HG03521 (cell line): ENCODE measurements at regions not wholly inside any gene's neighbourhood (a gene's known extent, or its start where the extent isn't known, plus 50 kb on each side); places are given as distances from the start of the nearest gene placed in this dataset.
"Not testable (repeated sequence)": the region's sequence is repeated elsewhere in the genome, so short reads cannot be mapped to it uniquely, and the experiment has no call there.

ENCODE experiments used
- ATAC-seq: cut with Tn5 transposase; IDR thresholded peaks from one replicate; pipeline ENCODE4 v1.9.1; 2021; ENCODE audit warnings: mild to moderate bottlenecking, moderate library complexity; ENCODE audit not compliant: unreplicated experiment

DNA sequence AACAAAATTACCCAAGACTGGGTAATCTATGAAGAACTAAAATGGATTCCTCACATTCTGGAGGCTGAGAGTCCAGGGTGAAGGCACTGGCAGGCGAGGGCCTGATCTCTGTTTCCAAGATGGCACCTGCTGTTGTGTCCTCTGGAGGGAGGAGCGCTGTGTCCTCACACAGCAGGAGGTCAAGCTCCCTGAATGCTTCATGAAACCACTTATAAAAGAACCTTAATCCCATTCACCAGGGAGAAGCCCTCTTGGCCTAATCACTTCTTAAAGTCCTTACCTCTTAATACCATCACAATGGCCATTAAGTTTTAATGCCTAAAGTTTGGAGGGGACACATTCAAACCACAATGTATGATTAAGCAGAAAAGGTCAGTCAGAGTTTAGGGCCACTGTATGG, 172.4 kb downstream of the EMP1 start:
- ATAC-seq, result no peak

DNA sequence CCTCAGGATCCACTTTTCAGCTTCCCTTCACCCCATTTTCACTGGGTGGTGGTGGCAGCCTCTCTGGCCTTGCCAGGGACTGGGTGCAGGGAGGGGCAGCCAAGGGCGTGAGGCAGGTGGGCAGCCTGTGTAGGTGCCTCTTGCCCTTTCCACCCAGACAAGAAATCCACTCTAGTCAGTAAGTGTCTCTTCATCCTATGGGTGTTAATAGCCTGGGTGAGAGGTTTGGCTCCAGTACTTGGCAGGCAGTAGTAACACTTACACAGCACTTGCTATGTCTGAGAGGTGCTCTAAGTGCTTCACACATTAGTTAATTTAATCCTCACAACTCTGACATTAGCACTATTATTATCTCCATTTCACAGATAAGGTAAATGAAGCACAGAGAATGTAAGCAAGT, 171.9 kb downstream of the EMP1 start:
- ATAC-seq, result no peak

- no peak for ATAC-seq
Observed at GRCh38 chr12:13367973-13368372, 171.4 kb downstream of the EMP1 start.

GRCh38 chr12:13365748-13366366, 169.3 kb downstream of the EMP1 start:
- no peak for ATAC-seq

DNA sequence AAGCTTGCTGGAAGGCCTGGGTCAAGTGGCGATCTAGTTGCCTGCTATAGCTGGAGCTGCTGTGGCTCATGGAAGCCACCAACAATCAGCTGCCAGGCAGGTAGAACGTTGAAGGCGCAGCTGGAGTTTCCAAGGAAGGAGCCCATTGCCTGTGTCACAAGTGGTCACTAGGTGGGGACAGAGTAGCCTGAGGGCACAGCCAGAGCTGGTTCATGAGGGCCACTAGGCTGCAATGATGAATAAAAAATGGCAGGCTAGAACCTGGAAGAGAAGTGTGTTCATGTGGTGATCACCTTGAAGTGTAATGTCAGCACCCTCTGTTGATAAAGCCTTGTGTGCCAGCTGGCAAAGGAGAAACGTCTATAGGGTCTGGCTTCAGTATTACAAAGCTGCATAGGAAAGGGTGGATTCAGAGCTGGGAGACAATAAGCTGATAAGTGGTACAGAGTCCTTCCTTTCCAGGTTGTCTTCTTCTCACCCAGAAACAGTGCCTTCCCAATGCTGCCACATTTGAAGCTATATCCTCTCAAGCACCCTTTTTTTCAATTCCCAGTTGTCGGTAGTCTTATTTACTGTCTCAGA, 165.8 kb downstream of the EMP1 start:
- peak; percentile 87 for ATAC-seq

- no peak for ATAC-seq
Observed at GRCh38 chr12:13359636-13360035, 163.1 kb downstream of the EMP1 start.

DNA sequence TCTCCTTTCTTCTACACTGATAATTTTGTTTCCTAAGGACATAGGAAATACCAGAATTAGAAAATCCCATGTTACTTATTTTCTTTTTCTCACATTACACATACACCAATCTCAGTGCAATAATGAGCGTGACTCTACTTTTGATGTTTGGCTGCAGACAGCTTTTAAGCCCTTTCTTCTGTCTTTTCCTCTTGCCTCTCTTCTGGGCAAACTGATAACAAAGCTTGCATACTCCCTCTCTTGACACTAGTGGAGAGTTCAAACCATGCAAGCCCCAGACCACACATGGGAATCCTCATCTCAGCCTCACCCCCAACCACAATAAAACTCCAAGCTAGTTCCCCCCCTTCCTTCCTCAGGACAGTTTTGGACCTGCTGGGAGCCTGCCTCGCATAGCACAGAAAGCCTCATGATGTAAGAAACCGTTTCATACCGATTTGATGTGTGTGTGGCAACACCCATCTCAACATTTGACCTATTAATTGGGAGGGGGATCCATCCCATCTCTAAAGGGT, 161.9 kb downstream of the EMP1 start:
- ATAC-seq, result no peak

GRCh38 chr12:13350946-13351345, 154.4 kb downstream of the EMP1 start:
- ATAC-seq, result no peak

GRCh38 chr12:13350381-13350780, 153.9 kb downstream of the EMP1 start:
- ATAC-seq, result no peak

DNA sequence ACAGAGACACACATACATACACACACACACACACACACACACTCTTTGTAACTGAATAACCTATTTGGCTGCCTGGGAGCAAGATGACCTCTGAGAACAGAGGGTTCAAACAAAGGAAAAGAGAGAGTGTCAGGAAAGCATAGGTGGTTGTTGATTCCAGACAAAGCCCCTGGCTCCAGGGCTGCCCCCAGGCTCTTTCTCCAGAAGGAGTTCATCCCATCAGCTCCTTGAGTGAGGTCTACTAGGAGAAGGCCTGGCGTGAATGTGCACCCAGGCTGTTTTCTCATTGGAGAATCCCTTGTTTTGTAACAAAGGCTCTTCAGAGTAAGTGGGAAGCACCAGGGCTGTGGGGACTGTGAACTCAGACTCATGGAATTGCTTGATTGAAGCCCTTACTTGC, 151.9 kb downstream of the EMP1 start:
- ATAC-seq, result no peak

- ATAC-seq, result no peak
Observed at GRCh38 chr12:13347241-13348043, 150.9 kb downstream of the EMP1 start.

DNA sequence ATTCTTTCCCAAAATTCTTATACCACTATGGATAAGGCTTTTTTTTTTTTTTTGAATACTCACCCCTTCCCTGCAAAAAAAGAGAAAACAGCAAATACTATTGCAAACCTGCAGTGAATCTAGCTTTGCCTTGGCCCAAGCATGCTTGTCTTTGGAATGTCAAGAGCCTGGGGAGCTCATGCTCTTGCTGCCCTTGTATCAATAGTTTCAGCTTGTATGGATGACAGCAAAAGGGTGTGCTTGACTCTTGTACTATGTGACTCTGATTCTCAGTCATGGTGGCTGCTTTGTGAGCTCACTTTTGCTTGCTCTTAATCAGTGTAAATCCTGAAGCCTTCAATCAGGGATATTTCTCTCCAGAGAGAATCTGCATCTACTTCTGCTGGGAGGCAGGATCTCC, 149.2 kb downstream of the EMP1 start:
- no peak for ATAC-seq

GRCh38 chr12:13343375-13343774, 146.8 kb downstream of the EMP1 start:
- no peak for ATAC-seq

DNA sequence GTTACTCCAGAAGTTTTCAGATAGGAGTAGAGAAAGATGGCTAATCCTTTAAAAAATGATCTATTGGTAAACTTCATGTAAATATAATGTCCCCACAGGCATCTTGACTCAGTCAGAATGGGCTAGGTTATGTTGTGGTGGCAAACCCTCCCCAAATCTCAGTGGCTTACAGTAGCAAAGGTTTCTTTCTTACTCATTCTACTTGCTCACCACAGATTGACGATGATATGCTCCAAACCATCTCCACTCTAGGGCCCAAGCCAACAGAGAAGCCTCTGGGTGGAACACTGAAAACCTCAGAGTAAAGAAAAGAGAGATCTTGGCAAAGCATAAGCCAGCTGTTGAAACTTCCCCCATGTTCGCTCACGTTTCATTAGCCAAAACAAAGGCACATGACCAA, 146.4 kb downstream of the EMP1 start:
- no peak for ATAC-seq

DNA sequence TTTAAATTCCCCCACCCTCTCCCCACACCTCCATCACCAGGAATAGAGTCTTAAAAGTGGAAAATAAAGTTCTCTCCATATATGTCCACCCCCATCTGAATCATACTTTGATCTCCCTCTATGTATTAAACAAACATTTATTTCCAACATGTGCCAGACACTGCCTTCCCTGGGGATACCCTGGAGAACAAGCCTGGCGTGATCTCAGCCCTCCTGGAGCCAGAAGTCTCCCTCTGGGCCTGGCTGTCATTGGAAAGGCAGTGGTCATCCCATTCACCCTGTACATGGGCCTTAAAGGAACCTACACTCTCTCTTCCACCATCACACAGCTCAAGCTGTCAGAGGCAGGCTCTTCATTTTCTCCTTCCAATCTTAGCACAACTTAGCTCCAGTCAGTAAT, 143.6 kb downstream of the EMP1 start:
- no peak for ATAC-seq

- ATAC-seq, result no peak
Observed at GRCh38 chr12:13339538-13339937, 143.0 kb downstream of the EMP1 start.

GRCh38 chr12:13339091-13339490, 142.6 kb downstream of the EMP1 start:
- ATAC-seq, result no peak

DNA sequence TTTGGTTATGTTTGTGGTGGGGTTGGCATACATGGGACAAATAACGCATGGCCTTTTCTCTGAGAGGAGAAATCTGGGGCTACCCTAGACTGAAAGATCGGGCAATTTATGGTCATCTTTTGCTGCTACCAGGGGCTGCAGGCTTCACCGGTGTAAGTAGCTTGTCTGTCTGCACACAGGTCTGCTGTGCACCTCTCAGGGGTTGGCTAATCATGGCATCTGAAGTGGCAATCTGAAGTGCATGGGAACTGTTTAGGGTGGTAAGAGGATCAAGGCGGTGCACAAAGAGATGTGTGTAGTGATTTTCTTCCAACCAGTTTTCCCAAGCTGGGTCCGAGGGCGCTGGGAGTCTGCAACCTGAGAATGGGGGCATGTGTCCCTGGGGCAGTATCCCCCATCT, 141.3 kb downstream of the EMP1 start:
- ATAC-seq, result no peak

GRCh38 chr12:13336216-13336615, 139.7 kb downstream of the EMP1 start:
- ATAC-seq, result no peak

DNA sequence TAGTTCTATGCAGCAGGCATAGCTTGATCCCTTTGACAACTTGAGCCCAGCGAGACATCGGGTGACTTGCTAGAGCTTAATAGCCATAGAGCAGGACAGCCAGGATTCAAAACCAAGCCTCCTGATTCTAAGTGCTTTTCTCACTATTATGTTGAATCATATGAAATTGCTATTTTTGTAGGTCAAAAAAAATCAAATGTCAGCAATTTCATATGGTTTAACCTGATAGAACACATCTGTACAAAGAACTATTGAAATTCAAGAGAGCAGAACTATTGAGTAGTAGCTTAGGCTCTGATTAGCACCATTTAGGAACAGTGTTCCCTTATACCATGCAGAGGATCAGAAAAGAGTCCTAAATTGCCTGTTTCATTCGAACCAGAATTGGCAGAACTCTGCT, 132.0 kb downstream of the EMP1 start:
- no peak for ATAC-seq

- ATAC-seq, result no peak
Observed at GRCh38 chr12:13326076-13326475, 129.6 kb downstream of the EMP1 start.

- not testable (repeated sequence) for ATAC-seq
Observed at GRCh38 chr12:13325037-13325436, 128.5 kb downstream of the EMP1 start.
